HG03135 (cell line): ENCODE measurements at regions not wholly inside any gene's neighbourhood (a gene's known extent, or its start where the extent isn't known, plus 50 kb on each side); places are given as distances from the start of the nearest gene placed in this dataset.

Experiments
- ATAC-seq: cut with Tn5 transposase; IDR thresholded peaks from one replicate; pipeline ENCODE4 v1.9.1; 2021; ENCODE audit warnings: mild to moderate bottlenecking, moderate library complexity; ENCODE audit not compliant: unreplicated experiment

DNA sequence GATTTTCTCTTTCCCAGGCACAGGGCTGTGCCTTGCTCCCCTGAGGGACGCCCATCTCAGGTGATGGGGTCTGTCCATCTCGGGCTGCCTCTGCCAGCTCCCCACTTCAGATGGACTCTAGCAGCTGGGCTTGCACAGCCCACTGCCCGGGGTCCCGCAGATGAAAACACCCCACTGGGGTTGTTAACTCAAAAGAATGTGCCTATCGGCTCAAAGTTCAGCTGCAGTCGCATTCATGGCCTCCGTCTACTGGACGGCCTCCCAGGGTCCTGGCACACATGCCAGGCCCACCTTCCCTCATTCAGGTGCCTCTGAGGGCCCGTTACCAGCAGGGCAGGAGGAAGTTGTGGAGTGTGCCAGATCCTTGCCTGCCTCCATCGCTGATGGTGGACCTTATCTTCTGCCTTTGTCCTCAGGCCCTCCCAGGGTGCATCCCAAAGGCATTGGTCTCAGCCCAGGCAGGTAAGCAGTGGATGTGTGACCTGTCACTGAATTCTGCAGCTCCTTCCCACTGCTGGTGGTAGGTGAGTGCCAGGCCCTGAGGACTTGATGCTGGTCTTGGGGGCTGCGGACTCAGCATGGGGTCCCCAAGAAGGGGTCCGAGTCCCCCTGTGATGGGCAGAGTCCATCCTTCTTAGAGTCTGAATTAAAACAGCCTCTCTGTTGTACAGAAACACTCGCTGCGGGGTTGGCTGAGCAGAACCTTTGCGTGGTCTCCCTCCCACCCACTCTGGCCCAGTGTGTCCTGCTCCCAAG lies 324.6 kb upstream of the DIO3 start:
- no peak for ATAC-seq

DNA sequence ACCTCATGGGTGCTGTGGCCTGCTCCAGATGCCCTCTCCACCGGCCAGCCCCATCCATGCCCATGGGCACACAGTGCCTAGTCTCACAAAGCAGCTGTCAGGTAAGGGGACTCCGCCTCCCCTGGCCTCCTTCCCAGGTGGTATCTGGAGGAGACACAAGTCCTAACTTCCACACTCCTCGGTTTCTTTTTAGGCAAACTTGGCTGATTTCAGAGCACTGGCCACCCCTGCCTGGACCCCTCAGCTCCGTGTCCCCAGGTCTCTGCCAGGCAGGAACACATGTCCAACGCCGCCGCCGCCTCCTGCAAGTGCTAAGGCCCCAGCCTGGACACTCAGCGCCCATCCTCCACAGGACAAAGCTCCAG lies 324.1 kb upstream of the DIO3 start:
- ATAC-seq: no peak

DNA sequence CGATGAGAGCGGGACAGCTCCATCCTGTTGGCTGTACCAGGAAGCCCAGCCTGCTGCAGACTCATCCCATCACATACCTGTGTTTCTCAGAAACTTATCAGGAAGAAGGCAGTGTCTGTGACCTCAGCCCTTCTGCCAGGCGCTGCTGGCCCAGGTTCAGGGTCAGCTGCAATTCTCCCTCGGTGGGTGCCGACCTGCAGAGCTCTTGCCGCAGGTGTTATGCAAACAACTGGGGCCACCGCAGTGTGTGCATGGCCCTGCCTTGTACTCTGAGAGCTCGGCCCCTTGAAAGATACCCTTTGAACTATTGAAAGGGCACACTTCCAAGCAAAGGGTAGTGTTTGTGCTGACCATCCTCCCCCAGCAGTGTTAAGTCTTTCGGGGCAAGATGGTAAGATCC lies 322.2 kb upstream of the DIO3 start:
- ATAC-seq: no peak

DNA sequence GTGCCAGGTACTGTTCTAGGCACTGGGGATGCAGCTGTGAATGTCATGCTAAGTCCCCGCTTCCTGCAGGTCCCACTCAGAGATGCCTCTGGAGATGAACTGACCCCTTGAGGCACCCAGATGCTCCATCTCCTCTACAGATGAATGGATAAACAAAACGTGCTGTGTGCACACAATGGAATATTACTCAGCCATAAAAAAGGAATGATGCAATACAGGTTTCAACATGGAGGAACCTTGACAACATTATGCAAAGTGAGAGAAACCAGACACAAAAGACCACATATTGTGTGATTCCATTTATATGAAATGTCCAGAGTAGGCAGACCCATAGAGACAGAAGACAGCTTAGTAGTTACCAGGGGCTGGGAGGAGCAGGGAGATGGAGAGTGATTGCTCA lies 320.1 kb upstream of the DIO3 start:
- ATAC-seq: no peak

DNA sequence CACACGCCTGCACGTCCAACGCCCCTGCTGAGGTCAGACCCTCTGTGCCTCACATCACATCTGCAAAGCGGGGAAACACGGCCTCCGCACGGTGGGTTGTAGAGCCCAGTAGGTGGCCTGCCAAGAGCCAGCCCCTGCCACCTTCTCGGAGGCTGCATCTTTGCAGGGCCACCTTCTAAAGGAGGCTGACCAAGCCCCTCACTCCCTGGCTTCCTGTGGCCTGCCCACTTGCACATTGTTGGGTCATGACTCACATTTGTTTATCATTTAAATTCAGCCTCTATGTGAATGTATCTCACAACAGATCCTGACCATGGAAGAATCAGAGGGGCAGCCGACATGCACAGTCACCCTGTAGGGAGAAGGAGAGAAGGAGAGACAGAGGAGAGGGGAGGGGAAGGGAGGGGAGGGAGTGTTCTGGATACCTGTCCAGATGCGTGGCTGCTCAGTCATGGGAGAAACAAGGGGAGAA lies 319.5 kb upstream of the DIO3 start:
- no peak for ATAC-seq

DNA sequence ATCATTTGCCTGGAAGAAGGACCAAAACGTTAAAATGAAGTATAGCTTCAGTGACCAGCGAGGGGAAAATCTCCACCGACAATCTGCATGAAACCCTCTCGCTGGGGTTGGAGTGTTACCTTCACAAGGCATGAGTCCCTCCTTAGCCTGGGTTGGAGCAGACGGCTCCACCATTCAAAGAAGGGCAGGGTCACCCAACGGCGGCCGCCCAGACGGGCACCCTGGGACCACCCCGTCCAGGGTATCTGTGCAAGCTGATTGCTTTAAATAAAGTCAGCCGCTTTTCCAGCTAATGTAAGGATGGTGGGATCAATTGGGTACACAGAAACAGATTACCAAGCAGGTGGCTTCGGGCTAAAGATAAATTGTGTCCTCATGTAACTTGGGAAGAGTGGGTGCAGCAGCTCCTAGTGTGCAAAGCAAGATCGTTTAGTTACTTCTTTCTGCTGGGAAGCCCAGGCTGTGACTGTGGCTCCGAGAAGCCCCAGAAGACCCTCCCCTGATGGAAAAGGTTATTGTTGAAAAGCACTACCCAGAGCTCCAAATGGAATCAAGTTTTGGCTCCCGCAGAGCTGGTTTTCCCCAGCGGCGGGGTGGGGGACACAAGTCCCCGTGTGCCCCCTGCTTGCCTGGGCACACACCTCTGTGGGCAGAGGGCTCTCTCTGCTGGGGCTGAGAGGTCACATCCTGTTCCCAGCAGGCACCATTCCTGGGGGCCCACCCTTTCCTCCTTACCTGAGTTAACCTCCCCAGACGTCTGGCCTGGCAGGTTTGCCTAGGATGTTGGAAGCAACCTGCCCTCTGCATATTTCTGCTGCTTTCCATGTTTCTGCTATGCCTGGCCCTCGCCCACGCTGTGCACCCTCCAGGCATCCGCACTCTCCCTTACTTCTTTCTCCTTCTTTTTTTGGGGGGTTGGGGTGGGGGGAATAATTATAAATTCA lies 318.6 kb upstream of the DIO3 start:
- no peak for ATAC-seq

DNA sequence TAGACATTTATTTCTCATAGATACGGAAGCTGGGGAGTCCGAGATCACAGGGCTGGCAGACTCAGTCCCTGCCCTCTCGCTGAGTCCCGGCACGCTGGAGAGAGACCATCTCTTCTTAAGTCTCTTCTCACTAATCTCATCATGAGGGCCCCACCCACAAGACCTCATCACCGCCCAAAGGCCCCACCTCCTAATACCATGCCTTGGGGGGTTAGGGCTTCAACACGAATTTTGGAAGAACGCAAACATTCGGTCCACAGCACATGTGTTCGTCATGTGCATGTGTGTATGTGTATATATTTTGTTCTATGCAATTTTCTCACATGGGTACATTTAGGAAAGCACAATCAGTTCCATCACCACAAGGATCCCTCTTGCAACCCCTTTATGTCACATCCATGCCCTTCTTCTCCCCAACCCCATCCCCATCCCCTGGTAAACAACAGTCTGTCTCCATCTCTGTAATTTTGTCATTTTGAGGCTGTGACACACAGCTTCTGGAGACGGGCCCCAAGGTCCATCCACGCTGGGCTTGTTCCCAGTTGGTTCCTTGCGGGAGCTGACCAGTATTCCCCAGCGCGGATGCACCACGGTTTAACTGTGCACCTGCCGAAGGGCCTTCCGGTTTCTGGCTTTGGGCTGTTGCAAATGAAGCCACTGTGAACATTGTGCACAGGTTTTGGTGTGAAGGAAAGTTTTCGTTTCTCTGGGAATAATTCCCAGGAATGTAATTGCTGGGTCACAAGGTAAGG lies 317.5 kb upstream of the DIO3 start:
- no peak for ATAC-seq

DNA sequence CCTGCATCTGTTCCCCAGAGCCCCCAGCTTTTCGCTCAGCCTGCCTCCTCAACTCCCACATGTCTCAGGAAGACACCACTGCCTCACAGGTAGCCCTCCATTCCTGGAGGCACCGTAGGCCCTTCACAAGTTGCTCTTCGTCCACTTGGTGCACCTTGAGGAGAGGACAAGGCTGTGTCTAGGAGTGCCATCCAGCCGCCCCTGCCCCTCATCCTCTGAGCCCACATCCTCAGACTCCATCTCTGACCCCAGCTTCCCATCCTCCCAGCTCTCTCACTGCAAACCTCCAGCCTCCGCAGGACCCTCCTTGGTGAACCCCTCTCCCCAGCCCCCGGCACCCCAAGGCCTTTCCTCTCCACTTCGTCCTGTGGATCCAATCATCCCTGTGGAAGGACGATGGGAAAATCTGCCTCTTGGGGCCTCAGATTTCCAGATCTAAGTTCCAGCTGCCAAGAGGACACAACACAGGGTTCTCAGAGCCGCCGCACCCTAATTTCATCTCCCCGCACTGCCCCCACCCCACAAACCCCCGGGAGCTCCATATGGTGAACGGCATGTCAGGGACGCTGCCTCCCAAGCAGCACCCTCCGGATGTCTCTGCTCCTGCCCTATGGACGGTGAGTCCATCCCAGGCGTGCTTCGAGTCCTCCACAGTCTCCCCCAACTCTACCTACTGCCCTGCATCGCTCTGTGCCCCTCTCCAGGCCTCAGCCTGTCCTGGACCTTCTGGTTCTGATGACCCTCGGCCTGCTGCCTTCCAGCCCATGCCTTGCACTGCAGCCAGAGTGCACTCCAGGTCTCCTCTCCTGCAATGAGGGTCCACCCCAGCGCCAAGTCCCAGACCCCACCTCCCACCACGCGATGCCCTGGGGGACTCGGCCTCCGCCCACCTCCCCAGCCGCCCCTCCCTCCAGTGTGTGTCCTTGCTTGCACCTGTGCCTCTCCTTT lies 314.1 kb upstream of the DIO3 start:
- ATAC-seq: no peak

DNA sequence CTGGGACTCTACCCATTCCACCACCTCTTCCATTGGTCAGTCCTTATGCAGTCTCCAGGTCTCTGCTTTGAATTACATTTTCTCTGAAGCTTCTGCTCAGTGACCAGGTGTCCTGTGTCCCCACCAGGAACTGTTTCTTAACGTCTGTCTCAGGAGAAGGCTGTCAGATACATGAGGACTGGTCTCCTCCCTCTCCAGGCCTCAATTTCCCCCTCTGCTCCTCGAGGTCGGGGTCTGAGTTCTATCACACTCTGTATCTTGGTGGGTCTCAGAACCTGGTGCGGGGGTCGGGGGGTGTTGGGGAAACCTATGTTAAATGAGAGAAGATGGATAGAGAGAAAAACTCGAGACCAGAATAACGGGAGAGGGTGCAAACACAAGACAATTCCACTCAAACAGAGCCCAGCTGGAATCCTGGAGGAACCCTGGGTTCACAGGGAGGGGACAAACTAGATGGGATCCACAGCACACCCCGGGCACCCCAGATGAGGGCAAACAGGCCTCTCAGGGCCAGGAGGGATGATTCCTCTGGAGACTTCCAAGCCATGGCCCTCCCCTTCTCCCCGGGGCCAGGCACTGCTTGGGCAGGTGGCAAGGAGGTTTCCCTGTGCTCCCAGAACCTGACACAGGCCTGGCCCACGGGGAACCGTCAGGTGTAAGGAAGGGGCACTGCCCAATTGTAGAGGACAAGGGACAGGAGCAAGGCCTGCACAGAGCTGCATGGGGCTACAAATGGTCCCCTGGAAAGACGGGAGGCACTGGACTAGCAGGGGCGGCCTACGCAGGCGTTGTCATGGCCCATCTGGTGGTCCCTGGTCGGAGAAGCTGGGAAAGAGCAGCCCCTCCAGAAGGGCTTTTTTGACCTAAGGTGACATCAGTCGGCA lies 313.2 kb upstream of the DIO3 start:
- no peak for ATAC-seq

DNA sequence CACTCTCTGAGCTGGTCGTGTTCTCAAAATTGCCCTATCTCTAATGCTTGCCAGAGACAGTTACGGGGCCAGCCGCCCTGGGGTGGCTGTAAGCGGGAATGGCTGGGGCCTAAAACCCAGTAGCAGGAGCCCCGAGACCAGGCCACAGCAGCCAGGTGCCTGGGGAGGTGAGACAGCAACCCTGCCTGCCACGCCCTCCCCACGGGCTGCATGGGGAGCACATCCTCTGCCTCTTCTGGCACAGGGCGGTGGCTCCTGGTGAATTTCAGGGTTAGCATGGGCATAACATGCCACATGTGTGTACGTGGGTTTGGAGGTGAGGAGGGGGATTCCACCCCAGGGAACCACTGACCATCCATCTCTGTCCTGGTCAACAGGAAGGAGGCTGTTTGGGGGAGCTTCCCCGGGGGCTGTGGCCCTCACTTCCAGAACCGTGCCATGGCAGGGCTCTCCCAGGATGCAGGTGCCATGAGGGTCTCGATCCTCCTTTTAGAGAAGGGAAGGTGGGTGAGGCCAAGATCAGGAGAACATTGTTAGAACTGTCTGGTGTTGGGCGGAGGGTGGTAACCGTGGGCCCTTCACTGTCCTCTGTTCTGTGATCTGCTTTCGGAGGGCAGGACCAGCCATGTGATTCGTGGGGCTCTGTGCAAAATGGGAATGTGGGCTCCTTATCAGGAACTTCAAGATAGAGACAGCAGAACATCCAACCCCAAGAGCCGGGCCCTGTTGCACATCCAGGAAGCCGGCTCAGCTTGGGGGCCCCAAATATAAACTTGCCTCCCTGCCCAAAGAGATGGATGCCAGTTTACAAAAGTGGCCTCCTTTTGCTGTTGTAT lies 312.2 kb upstream of the DIO3 start:
- no peak for ATAC-seq

DNA sequence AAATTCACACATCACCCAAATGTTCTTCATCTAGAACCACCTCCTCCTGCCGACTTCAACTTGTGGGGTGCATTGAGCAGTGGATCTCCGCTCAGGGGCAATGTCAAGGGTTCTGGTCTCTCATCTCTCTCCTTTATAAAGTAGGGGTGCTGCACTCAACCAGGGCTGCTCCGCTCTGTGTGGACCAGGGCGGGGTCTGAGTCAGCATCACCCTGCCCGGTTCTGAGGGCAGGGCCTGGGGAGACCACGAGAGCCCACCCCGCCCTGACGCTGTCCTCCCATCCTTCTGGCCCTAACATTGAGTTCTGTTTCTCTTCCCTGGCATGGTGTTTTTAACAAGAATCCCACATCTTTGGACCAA lies 311.6 kb upstream of the DIO3 start:
- no peak for ATAC-seq

DNA sequence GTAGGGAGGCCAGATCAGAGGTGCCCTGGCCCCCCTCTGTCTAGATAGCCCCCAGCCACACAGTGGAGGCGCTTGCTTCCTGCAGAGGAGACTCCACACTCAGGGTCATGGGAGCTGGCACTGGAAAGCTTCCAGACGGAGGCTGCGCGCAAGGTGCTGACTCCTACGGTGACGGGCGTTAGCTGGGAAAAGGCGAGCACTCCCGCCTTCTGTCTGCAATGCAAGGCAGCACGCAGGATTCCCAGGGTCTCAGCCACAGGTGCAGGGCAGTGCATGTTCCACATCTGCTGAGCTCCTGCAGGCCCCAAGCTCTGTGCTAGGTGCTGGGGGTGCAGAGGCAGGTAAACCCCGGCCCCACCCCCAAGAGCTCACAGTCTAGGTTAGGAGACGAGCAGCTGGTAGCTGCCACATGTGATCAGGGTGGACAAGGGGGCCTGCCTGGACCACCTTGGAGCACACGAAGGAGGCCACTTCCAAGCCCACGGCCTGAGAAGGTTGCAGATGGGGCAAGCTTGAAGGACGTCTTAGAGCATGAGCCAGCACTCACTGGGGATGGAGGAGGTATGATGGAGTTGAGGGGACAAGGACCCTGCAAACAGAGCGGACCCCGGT lies 310.9 kb upstream of the DIO3 start:
- ATAC-seq: no peak

DNA sequence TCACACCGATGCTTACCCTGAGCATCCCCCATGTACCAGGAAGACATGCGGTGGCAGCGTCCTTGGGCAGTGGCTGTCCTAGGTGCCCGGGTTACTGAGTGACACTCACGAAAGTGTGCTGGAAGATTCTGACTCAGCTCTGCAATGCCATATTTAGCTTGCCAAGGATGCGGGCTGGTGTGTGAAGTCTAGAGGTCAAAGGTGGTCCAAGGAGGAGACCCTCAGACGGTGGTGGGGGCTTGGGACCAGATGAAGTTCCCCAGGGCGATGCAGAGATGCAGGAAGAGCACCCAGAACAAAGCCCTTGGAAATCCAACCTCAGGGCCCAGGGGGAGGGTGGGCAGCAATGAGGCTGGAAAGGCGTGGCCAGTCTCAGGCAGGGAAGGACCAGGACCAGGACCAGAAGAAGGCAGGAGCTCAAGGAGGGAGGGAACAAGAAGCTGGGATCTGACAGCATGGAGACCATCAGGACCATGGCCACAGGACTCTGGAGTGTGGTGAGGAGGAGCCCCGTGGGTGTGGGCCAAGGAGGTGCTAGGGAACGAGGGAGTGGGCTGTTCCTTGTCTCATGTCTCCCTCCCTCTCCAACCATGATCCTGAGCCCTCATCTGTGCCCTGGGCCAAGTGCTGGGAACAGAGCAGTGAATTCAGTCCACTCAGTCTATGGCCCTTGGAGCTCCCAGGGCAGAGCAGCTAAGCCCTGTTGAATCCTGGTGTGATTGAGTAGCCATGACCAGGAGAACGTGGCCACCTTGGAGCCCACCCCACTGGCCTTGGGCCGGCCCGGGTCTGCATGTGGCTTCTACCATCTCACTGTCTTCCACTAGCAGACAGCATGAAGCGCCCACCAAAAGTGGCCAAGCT lies 310.1 kb upstream of the DIO3 start:
- no peak for ATAC-seq

DNA sequence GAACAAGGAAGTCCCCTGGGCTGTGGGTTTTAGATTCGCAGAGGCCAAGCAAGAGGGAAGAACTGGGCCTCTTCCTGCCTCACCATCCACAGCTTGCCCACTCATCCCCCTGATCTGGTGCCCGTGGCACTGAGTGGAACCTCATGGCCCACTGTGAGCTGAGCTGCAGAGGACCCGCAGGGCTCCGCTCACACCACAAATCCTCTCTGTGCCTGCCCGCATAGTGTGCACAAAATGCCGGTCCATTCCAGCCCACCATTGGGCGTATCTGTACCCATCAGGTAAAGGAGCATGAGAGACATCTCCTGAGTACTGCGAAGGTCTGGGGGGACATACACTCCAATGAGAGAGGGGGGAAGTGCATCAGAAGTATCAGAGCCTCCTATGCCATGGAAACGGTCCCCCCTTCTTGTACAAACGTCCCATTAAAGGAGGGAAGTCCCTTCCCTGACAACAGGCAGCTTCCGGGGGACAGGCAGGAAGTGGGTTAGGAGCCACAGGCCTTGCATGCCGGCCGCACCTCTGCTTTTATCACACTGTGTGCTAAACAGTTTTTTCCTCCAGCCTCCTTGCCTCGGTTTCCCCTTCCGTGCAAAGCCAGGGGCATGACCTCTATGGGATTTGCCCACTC lies 309.4 kb upstream of the DIO3 start:
- no peak for ATAC-seq

DNA sequence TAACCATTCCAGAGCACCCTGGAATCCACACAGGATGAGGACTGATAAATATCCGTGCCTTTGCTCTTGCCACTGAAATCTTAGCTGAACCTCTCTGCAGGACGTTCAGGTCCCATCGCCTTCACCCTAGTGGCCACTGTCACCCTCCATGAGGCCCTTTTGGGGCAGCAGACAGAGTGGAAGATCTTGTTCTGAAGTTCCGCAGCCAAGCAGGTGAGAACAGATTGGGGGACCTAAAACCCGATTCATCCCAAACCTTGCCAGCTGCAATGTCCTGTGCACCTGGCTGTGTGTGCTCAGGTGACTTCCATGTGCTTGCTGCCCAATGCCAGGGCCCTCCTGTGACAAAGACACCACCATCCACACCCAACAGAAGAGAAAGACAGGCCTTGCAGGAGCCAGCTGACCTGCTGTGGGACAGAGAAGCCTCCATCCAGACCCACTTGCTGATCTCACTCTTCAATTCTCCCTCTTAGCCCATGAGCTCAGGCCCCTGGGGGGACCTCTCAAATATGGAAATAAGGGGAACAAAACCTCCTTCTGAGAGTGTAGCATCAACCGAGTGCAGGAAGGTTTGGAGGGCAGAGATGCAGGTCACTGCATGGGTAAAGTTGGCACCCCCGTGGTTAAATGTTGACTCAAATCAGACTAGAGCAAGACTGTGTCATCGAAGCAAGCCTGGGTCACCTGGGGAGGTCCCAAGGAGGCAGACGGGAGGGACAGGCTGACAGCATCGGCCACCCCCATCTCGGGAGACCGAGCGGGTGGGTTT lies 308.7 kb upstream of the DIO3 start:
- ATAC-seq: no peak

DNA sequence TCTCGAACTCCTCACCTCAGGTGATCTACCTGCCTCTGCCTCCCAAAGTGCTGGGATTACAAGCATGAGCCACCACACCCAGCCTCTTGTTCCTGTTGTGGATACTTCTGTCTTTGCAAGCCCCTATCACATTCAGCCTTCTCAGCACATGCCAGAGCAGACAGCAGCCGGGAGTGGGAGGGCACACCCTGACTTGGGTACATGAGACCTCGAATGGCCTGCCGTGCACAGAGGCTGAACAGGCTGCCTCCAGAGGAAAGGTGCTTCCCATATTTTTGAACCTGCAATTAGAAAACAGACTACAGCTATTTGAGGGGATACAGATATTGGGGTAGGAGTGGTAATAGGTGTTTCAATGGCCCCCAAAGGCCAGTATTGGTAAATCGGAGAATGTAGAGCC lies 307.3 kb upstream of the DIO3 start:
- ATAC-seq: no peak
